ENCODE measurements at regions not wholly inside any gene's neighbourhood (a gene's known extent, or its start where the extent isn't known, plus 50 kb on each side); places are given as distances from the start of the nearest gene placed in this dataset.

- no peaks in the 10 kb centered on the region for H3K36me3 ChIP-seq
- no peak for DNase-seq
- no peaks in the 10 kb centered on the region for H3K4me1 ChIP-seq
- intact Hi-C loops (cut with DNase I) = no loop called here
- no peak overlapping the region for H3K9ac ChIP-seq (ENCODE audit: low read depth in 2 of 2, low read length in 2 of 2)
- H3K9me3 ChIP-seq = no peaks in the 10 kb centered on the region
- H3K27ac ChIP-seq = no peak overlapping the region
- H3K27me3 ChIP-seq = no peaks in the 10 kb centered on the region
- no peak for TF ChIP-seq CTCF (IDR thresholded peaks at IDR 0.05)
- no peak overlapping the region for H3K4me3 ChIP-seq
These were observed 261.0 kb upstream of the LRIG3 start for GRCh38 chr12:59181196-59181777.

GRCh38 chr12:59179231-59179630 lies 258.9 kb upstream of the LRIG3 start:
- Histone ChIP-seq H3K9ac (ENCODE audit: low read depth in 2 of 2, low read length in 2 of 2) (no peak overlapping the region), H3K4me1 (no peaks in the 10 kb centered on the region), H3K27me3 (no peaks in the 10 kb centered on the region), H3K36me3 (no peaks in the 10 kb centered on the region), H3K27ac (no peak overlapping the region), H3K4me3 (no peak overlapping the region), H3K9me3 (no peaks in the 10 kb centered on the region)
- TF ChIP-seq CTCF (IDR thresholded peaks at IDR 0.05) = no peak
- no peak for DNase-seq
- intact Hi-C loops (cut with DNase I) = no loop called here

- H3K36me3 ChIP-seq = no peaks in the 10 kb centered on the region
- intact Hi-C loops (cut with DNase I) = no loop called here
- no peaks in the 10 kb centered on the region for H3K9me3 ChIP-seq
- no peaks in the 10 kb centered on the region for H3K27me3 ChIP-seq
- TF ChIP-seq CTCF (IDR thresholded peaks at IDR 0.05) = no peak
- H3K4me3 ChIP-seq = no peak overlapping the region
- H3K4me1 ChIP-seq = no peaks in the 10 kb centered on the region
- no peak overlapping the region for H3K9ac ChIP-seq (ENCODE audit: low read depth in 2 of 2, low read length in 2 of 2)
- DNase-seq = no peak
- H3K27ac ChIP-seq = no peak overlapping the region
These were observed 253.4 kb upstream of the LRIG3 start for GRCh38 chr12:59173695-59174094.

- no peak for TF ChIP-seq CTCF (IDR thresholded peaks at IDR 0.05)
- intact Hi-C loops (cut with DNase I) = no loop called here
- no peak for DNase-seq
These were observed 248.3 kb upstream of the LRIG3 start for GRCh38 chr12:59168647-59169046.

GRCh38 chr12:59166457-59166856 lies 246.2 kb upstream of the LRIG3 start:
- no peaks in the 10 kb centered on the region for H3K36me3 ChIP-seq
- H3K4me3 ChIP-seq = no peak overlapping the region
- H3K4me1 ChIP-seq = peaks cover 8% of the 10 kb centered on the region
- no peak overlapping the region for H3K27ac ChIP-seq
- H3K27me3 ChIP-seq = no peaks in the 10 kb centered on the region
- intact Hi-C loops (cut with DNase I) = no loop called here
- H3K9ac ChIP-seq (ENCODE audit: low read depth in 2 of 2, low read length in 2 of 2) = no peak overlapping the region
- no peak for TF ChIP-seq CTCF (IDR thresholded peaks at IDR 0.05)
- DNase-seq = no peak
- H3K9me3 ChIP-seq = no peaks in the 10 kb centered on the region

More at GRCh38 chr12:59168647-59169046, 248.3 kb upstream of the LRIG3 start:
- Histone ChIP-seq H3K9ac (ENCODE audit: low read depth in 2 of 2, low read length in 2 of 2) (no peak overlapping the region), H3K27ac (no peak overlapping the region), H3K9me3 (no peaks in the 10 kb centered on the region), H3K4me3 (no peak overlapping the region), H3K27me3 (no peaks in the 10 kb centered on the region), H3K4me1 (peaks cover 8% of the 10 kb centered on the region), H3K36me3 (no peaks in the 10 kb centered on the region)

Measured in colonic mucosa (tissue), 4 donors.